Calu3 (cell line): ENCODE measurements at regions not wholly inside any gene's neighbourhood (a gene's known extent, or its start where the extent isn't known, plus 50 kb on each side); places are given as distances from the start of the nearest gene placed in this dataset.

Source experiments
- BruUV-seq: library from RNA; stranded (reverse); fragments of 400-500 nt; replicated peaks from 2 replicates; lab custom pipeline; 2021; lab: Mats Ljungman, UMichigan
- CTCF ChIA-PET: fragments of 300-600 bp; sonication (Branson Sonifier 250); formaldehyde crosslinking; loops from one replicate; lab custom pipeline; 2022; ENCODE audit warnings: antibody characterized with exemption; lab: Charles Lee
- DNase-seq: peaks from one replicate; pipeline ENCODE4 v3.0.0; 2022
- H3K27ac Mint-ChIP-seq: one replicate; pipeline ENCODE4 v1.8.0; 2022; ENCODE audit warnings: mixed read lengths; ENCODE audit not compliant: unreplicated experiment
- H3K27me3 Mint-ChIP-seq: one replicate; pipeline ENCODE4 v1.8.0; 2022; ENCODE audit warnings: mixed read lengths; ENCODE audit not compliant: unreplicated experiment
- H3K36me3 Mint-ChIP-seq: one replicate; pipeline ENCODE4 v1.8.0; 2022; ENCODE audit warnings: mild to moderate bottlenecking, moderate library complexity, mixed read lengths; ENCODE audit not compliant: insufficient read depth, unreplicated experiment
- H3K4me1 Mint-ChIP-seq: one replicate; pipeline ENCODE4 v1.8.0; 2022; ENCODE audit warnings: mild to moderate bottlenecking, low read depth, mixed read lengths; ENCODE audit not compliant: unreplicated experiment
- H3K4me3 Mint-ChIP-seq: one replicate; pipeline ENCODE4 v1.8.0; 2022; ENCODE audit warnings: mild to moderate bottlenecking, low read depth, moderate library complexity, mixed read lengths; ENCODE audit not compliant: unreplicated experiment
- H3K9me3 Mint-ChIP-seq: one replicate; pipeline ENCODE4 v1.8.0; 2022; ENCODE audit warnings: low read depth, mixed read lengths; ENCODE audit not compliant: unreplicated experiment
- CTCF ChIP-seq: fragments of 200-600 bp; IDR thresholded peaks from one replicate; pipeline ENCODE4 v1.8.0; 2022; ENCODE audit warnings: antibody characterized with exemption; ENCODE audit not compliant: unreplicated experiment
- intact Hi-C: fragments of 100-400 bp; cut with micrococcal nuclease; formaldehyde crosslinking; loops from one replicate; pipeline ENCODE4 v1.10.0; 2022; ENCODE audit not compliant: unreplicated experiment

GRCh38 chr4:137960371-137961050 is 281.6 kb downstream of the SLC7A11 start:
- no peak overlapping the region for H3K27ac Mint-ChIP-seq
- BruUV-seq = no TSS peak
- H3K9me3 Mint-ChIP-seq = no peaks in the 10 kb centered on the region
- no peak for TF ChIP-seq CTCF
- no peaks in the 10 kb centered on the region for H3K27me3 Mint-ChIP-seq
- intact Hi-C loops = no loop called here
- CTCF ChIA-PET = no interaction called here
- no peaks in the 10 kb centered on the region for H3K36me3 Mint-ChIP-seq
- DNase-seq = no peak
- no peaks in the 10 kb centered on the region for H3K4me1 Mint-ChIP-seq
- no peak overlapping the region for H3K4me3 Mint-ChIP-seq

GRCh38 chr4:137957806-137958205 is 284.3 kb downstream of the SLC7A11 start:
- DNase-seq = no peak
- Mint-ChIP-seq H3K9me3 (no peaks in the 10 kb centered on the region), H3K27me3 (no peaks in the 10 kb centered on the region), H3K27ac (no peak overlapping the region), H3K36me3 (no peaks in the 10 kb centered on the region), H3K4me3 (no peak overlapping the region), H3K4me1 (no peaks in the 10 kb centered on the region)
- CTCF ChIA-PET = no interaction called here
- intact Hi-C loops = no loop called here
- no peak for TF ChIP-seq CTCF
- BruUV-seq = no TSS peak

GRCh38 chr4:137956256-137956655 is 285.9 kb downstream of the SLC7A11 start:
- Mint-ChIP-seq H3K4me3 (no peak overlapping the region), H3K27ac (no peak overlapping the region), H3K9me3 (no peaks in the 10 kb centered on the region), H3K36me3 (no peaks in the 10 kb centered on the region), H3K4me1 (no peaks in the 10 kb centered on the region), H3K27me3 (no peaks in the 10 kb centered on the region)
- no peak for TF ChIP-seq CTCF
- intact Hi-C loops = no loop called here
- CTCF ChIA-PET = no interaction called here
- BruUV-seq = no TSS peak
- DNase-seq = no peak

GRCh38 chr4:137955595-137955994 is 286.6 kb downstream of the SLC7A11 start:
- CTCF ChIA-PET = no interaction called here
- no peaks in the 10 kb centered on the region for H3K9me3 Mint-ChIP-seq
- no peaks in the 10 kb centered on the region for H3K27me3 Mint-ChIP-seq
- no peaks in the 10 kb centered on the region for H3K4me1 Mint-ChIP-seq
- no peaks in the 10 kb centered on the region for H3K36me3 Mint-ChIP-seq
- no TSS peak for BruUV-seq
- no peak for TF ChIP-seq CTCF
- H3K4me3 Mint-ChIP-seq = no peak overlapping the region
- intact Hi-C loops = no loop called here
- DNase-seq = no peak
- H3K27ac Mint-ChIP-seq = no peak overlapping the region
